Left colon (tissue), 2 donors: ENCODE measurements at regions not wholly inside any gene's neighbourhood (a gene's known extent, or its start where the extent isn't known, plus 50 kb on each side); places are given as distances from the start of the nearest gene placed in this dataset.

ENCODE experiments used
- ATAC-seq: fragments of 200-7000 bp; cut with Tn5 transposase; one replicate; pipeline ENCODE4 v1.9.1; 2020; ENCODE audit warnings: mild to moderate bottlenecking, moderate library complexity
- DNase-seq, 2 donors: peaks; one replicate each; pipeline ENCODE4 v3.0.0-alpha.2; 2020
- intact Hi-C, 2 donors: fragments of 100-400 bp; cut with DNase I in 1 of 2; cut with micrococcal nuclease in 1 of 2; formaldehyde crosslinking; loops; one replicate each; pipeline versions ENCODE4 v1.11.2 to v1.14.0; 2022; cut with DNase I, micrococcal nuclease
- donor health status: DM: no; HTN: no; CAD: no.
- donor health status: DM: yes; HTN: yes; CAD: no.

DNA sequence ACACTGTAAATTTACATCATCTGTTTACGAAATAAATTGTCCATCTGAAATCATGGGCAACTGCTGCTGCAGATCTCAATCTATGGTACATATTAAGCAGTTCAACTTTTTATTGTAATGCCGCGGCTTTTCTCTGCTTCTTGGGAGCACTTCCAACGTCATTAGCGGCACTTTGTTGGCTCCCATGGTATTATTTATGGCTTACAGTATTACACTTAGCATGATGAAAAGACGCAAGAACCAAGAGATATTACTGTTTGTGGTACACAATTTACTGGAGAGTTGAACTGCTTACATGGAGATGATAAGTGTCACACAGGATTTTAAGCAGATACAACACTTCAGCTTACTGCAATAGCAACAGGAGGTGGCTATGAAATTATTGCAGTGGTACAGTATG is 442.1 kb downstream of the PCDH20 start:
- intact Hi-C loops = no loop called here
- DNase-seq (no peak), ATAC-seq (no peak)

GRCh38 chr13:60970736-60971135 is 444.9 kb downstream of the PCDH20 start:
- no peak for ATAC-seq
- DNase-seq = no peak
- intact Hi-C loops = no loop called here

DNA sequence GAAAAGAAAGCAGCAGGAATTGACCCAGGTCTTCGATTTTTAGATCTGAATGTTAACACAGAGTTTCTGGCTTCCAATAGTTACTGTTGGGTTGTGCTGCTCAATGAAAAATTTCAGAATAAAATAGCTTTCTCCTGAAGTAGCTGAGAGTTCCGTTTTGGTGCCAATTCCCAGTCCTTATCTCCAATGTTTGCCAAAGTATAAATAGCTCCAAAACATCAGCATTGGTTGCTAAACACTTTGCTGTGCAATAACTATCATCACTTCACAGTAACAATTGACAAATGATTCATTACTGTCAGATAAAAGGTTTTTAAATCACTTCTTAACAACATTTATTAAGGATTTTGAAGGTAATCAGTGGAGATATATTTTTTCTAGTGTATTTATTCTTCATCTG is 446.0 kb downstream of the PCDH20 start:
- DNase-seq (no peak), ATAC-seq (no peak)
- intact Hi-C loops = no loop called here

DNA sequence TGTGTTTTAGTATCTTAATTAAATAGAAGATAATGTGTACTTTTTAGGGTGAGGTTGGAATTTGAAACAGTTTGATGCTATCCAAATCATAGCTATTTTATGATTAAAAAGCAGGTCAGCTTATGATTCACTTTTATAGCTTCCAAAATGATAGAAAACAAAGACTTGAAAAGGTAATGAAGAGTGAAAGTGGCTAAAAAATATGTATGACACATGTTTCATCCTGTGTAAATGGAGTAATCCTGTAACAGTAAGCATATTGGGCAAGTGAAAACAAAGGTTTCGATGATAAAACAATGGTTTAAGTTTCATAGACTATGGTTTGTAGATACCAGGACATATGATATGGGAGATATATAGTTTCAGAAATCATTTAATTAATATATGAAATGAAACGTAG is 456.2 kb downstream of the PCDH20 start:
- intact Hi-C loops = no loop called here

GRCh38 chr13:60957816-60958215 is 457.8 kb downstream of the PCDH20 start:
- DNase-seq (no peak), ATAC-seq (no peak)
- intact Hi-C loops = no loop called here

More for the DNA sequence above, 456.2 kb downstream of the PCDH20 start:
- DNase-seq (no peak), ATAC-seq (no peak)

GRCh38 chr13:60945396-60945795 is 470.3 kb downstream of the PCDH20 start:
- ATAC-seq = no peak
- DNase-seq = no peak
- intact Hi-C loops = no loop called here

DNA sequence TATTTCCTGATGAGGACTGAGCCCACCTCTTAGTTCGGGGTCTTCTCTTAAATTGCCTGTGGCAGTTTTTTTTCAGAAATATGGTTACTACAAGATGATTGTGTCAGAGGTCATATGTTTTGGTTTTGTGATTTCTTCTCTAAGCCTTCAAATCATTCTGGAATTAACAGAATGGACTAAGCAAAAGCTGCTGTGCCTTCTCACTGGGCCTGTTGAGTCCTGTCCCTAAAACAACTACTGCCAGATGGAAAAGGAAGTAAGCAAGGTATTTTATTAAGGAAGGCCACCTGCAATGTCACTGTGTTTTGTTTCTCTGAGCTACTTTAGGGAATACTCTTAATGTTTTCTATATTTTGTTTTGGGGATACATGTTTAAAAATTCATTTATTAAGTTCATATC is 470.8 kb downstream of the PCDH20 start:
- intact Hi-C loops = no loop called here
- no peak for DNase-seq
- ATAC-seq = no peak

DNA sequence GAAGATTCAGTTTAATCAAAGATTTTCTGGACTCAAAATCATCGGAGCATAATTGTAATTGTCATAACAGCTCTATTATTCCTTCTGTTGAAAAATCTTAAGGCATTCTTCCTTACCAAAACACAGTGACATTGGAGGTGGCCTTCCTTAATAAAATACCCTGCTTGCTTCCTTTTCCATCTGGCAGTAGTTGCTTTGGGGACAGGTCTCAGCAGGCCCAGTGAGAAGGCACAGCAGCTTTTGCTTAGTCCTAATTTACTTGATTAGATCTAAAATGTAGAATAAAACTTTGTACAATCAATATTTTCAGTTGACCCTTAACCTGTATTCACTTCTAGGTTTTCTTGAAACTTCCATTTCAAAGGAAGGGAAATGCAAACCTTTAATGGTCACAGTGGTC is 471.6 kb downstream of the PCDH20 start:
- intact Hi-C loops = no loop called here
- DNase-seq (no peak), ATAC-seq (no peak)

- DNase-seq (no peak), ATAC-seq (no peak)
- intact Hi-C loops = no loop called here
Observed at GRCh38 chr13:60936281-60936680, 479.4 kb downstream of the PCDH20 start.

GRCh38 chr13:60933638-60934037 is 482.0 kb downstream of the PCDH20 start:
- intact Hi-C loops = no loop called here
- no peak for ATAC-seq
- no peak for DNase-seq

- ATAC-seq = no peak
- no peak for DNase-seq
- intact Hi-C loops = no loop called here
Observed at GRCh38 chr13:60931858-60932546, 483.6 kb downstream of the PCDH20 start.

DNA sequence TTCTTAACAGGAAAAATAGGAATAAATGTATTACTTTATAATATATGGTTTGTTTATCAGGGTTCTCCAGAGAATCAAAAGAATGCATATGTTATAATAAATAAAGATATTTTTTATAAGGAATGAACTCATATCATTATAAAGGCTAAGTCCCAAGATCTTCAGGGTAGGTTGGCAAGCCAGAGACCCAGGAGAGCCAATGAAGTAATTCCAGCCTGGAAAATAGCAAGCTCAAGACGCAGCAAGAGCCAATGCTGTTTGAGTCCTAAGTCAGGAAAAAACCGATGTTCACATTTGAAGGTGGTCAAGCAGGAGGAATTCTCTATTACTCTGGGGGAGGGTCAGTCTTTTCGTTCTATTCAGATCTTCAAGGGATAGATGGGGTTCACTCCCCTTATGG is 490.0 kb downstream of the PCDH20 start:
- ATAC-seq (no peak), DNase-seq (no peak)
- intact Hi-C loops = no loop called here

DNA sequence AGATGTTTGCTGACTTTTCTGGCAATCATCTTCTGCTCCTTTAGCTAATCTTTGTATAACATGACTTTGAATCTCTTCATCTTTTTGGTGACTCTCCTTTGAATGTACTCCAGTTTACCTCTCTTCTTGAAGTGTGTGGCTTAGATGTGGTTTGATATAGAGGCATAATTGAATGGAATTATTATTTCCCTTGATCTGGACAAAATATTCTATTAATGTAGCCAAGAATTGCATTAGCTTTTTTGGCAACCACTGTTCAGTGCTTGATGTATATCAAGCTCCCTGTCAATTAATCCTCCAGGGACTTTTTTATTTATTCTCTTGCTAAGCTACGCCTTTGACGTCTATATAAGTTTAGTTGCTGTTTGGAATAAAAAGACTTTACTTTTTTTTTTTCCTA is 490.8 kb downstream of the PCDH20 start:
- intact Hi-C loops = no loop called here

GRCh38 chr13:60922576-60923231 is 492.9 kb downstream of the PCDH20 start:
- DNase-seq (no peak), ATAC-seq (no peak)
- intact Hi-C loops = no loop called here

More for the DNA sequence above, 490.8 kb downstream of the PCDH20 start:
- DNase-seq = no peak
- ATAC-seq = no peak

DNA sequence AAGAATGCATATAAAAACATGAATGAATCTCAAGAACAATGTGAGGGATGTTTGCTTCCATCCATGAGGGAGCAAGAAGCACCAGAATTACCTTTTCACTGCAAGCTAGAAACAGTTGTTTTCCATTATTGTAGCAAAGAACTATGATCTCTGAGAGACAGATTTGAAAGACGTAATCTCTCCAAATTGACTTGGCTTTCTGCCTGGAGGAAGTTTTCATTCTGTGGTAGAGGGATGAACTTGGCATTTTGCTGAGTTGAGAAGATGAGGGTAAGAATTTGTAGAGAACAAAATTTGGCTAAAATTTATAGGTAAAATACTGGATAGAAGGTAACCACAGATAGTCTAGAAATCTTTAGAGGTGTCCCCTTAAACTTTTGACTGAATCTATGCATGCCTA is 496.8 kb downstream of the TDRD3 start:
- ATAC-seq (no peak), DNase-seq (no peak)
- intact Hi-C loops = no loop called here

DNA sequence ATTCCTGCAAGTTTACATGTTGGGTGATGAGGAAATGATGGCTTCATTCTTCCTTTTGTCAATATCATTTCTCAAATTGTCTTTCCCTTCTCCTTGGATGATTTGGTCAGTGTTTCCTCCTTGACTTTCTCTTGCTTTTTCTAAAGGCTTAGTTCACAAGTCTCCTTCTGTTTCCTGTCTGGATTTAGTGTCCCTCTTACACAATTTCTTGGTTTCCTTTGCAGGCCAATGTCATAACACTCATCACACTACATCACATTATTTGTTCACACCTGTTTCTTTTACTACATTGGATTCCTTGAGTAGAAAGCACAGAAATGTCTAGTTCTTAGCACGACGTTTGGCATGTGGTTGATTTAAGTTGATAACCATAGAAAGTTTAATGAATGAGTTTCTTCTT is 490.7 kb downstream of the TDRD3 start:
- intact Hi-C loops = no loop called here
- ATAC-seq (no peak), DNase-seq (no peak)

- DNase-seq = no peak
- no peak for ATAC-seq
- intact Hi-C loops = no loop called here
Observed at GRCh38 chr13:60881507-60881906, 484.5 kb downstream of the TDRD3 start.

GRCh38 chr13:60873116-60873515 is 476.1 kb downstream of the TDRD3 start:
- ATAC-seq = no peak
- intact Hi-C loops = no loop called here
- no peak for DNase-seq

- no peak for ATAC-seq
- intact Hi-C loops = no loop called here
Observed at GRCh38 chr13:60869941-60870613, 473.1 kb downstream of the TDRD3 start.

DNA sequence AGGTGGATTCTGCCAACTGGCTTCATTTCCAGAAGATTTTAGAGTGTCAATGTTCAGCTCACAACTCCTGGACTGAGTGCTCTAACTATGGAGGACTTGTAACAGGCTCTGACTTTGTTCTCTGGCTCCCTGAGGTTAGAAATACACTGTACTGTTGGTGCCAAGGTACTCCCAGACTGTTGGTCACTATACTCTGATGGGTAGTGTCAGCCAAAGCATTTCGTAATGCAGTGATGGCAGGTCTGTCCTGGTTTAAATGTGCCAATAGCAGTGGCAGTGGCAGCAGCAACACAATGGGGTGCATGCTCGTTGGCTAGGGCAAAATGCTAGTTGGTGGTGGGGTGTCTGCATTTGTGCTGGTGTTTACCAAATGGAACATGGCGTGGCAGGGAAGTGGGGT is 472.2 kb downstream of the TDRD3 start:
- intact Hi-C loops = no loop called here
- DNase-seq (no peak), ATAC-seq (no peak)

More at GRCh38 chr13:60869941-60870613, 473.1 kb downstream of the TDRD3 start:
- no peak for DNase-seq
